Mesenchymal stem cell (in vitro differentiated cells and primary cell): ENCODE measurements at regions not wholly inside any gene's neighbourhood (a gene's known extent, or its start where the extent isn't known, plus 50 kb on each side); places are given as distances from the start of the nearest gene placed in this dataset.

Experiments
- DNase-seq: peaks from one replicate; pipeline ENCODE4 v3.0.0-alpha.2; 2013
- H2AFZ ChIP-seq: one replicate; pipeline ENCODE4 v1.6.1; 2013; ENCODE audit warnings: low read depth, mild to moderate bottlenecking, control low read depth, inconsistent platforms, low read length, moderate library complexity
- H2AK5ac ChIP-seq: 2 replicates; pipeline ENCODE4 v1.6.1; 2013; ENCODE audit warnings: low read length, moderate library complexity, mild to moderate bottlenecking, inconsistent platforms; ENCODE audit not compliant: severe bottlenecking
- H2BK120ac ChIP-seq: one replicate; pipeline ENCODE4 v1.6.1; 2013; ENCODE audit warnings: low read depth, mild to moderate bottlenecking, inconsistent platforms, low read length, moderate library complexity
- H2BK12ac ChIP-seq, 2 experiments: one replicate each; pipeline ENCODE4 v1.6.1; 2013; ENCODE audit warnings: inconsistent platforms in 2 of 2, low read length in 2 of 2, mild to moderate bottlenecking in 2 of 2, moderate library complexity in 2 of 2, control low read depth in 1 of 2
- H2BK15ac ChIP-seq: one replicate; pipeline ENCODE4 v1.6.1; 2013; ENCODE audit warnings: mild to moderate bottlenecking, low read depth, inconsistent platforms; ENCODE audit not compliant: poor library complexity, severe bottlenecking
- H2BK5ac ChIP-seq: 2 replicates; pipeline ENCODE4 v1.6.1; 2013; ENCODE audit warnings: low read depth, mild to moderate bottlenecking, low read length, control low read depth, inconsistent platforms; ENCODE audit not compliant: poor library complexity, severe bottlenecking
- H3K14ac ChIP-seq, 2 experiments: one replicate each; pipeline ENCODE4 v1.6.1; 2013; ENCODE audit warnings: inconsistent platforms in 2 of 2, low read length in 2 of 2, control low read depth in 1 of 2, mild to moderate bottlenecking in 1 of 2, moderate library complexity in 1 of 2
- H3K18ac ChIP-seq, 2 experiments: one replicate each; pipeline ENCODE4 v1.6.1; 2013; ENCODE audit warnings: inconsistent platforms in 2 of 2, low read length in 2 of 2, control low read depth in 1 of 2, low read depth in 1 of 2, mild to moderate bottlenecking in 1 of 2
- H3K23ac ChIP-seq, 2 experiments: one replicate each; pipeline ENCODE4 v1.6.1; 2013; ENCODE audit warnings: inconsistent platforms in 2 of 2, low read length in 2 of 2, mild to moderate bottlenecking in 2 of 2, moderate library complexity in 2 of 2, control low read depth in 1 of 2
- H3K27ac ChIP-seq: 2 replicates; pipeline ENCODE4 v1.5.1; 2013; ENCODE audit warnings: mild to moderate bottlenecking, moderate library complexity, low read length, control low read depth, inconsistent platforms; ENCODE audit not compliant: poor library complexity, severe bottlenecking
- H3K27me3 ChIP-seq, 2 experiments: 2 replicates each; pipeline versions ENCODE4 v1.6.1 to v1.7.0; 2013; ENCODE audit warnings: low read length in 2 of 2, mild to moderate bottlenecking in 2 of 2, moderate library complexity in 2 of 2, control low read depth in 1 of 2, inconsistent platforms in 1 of 2; ENCODE audit not compliant: control insufficient read depth in 1 of 2, insufficient read depth in 1 of 2
- H3K36me3 ChIP-seq, 2 experiments: 2 replicates each; pipeline versions ENCODE4 v1.6.1 to v1.7.0; 2013; ENCODE audit warnings: low read length in 2 of 2, control low read depth in 1 of 2, inconsistent platforms in 1 of 2, low read depth in 1 of 2, mild to moderate bottlenecking in 1 of 2; ENCODE audit not compliant: insufficient read depth in 2 of 2, control insufficient read depth in 1 of 2
- H3K4ac ChIP-seq, 2 experiments: one replicate each; pipeline ENCODE4 v1.6.1; 2013; ENCODE audit warnings: inconsistent platforms in 2 of 2, low read length in 2 of 2, mild to moderate bottlenecking in 2 of 2, moderate library complexity in 2 of 2, control low read depth in 1 of 2, low read depth in 1 of 2
- H3K4me1 ChIP-seq: 2 replicates; pipeline ENCODE4 v1.6.1; 2013; ENCODE audit warnings: low read depth, low read length, control low read depth; ENCODE audit not compliant: control insufficient read depth, insufficient read depth
- H3K4me2 ChIP-seq: 2 replicates; pipeline ENCODE4 v1.6.1; 2013; ENCODE audit warnings: low read length, mild to moderate bottlenecking, inconsistent platforms; ENCODE audit not compliant: poor library complexity, severe bottlenecking
- H3K4me3 ChIP-seq, 2 experiments: 2 replicates each; pipeline versions ENCODE4 v1.5.1 to v1.7.0; 2013; ENCODE audit warnings: low read length in 2 of 2, mild to moderate bottlenecking in 2 of 2, control low read depth in 1 of 2, low read depth in 1 of 2; ENCODE audit not compliant: insufficient read depth in 1 of 2
- H3K79me1 ChIP-seq: replicated peaks from 2 replicates; pipeline ENCODE4 v1.6.1; 2013; ENCODE audit warnings: mild to moderate bottlenecking, control low read depth, low read length, inconsistent platforms; ENCODE audit not compliant: poor library complexity, severe bottlenecking
- H3K9ac ChIP-seq: 2 replicates; pipeline ENCODE4 v1.7.0; 2013; ENCODE audit warnings: mild to moderate bottlenecking, low read length, moderate library complexity
- H3K9me3 ChIP-seq: 2 replicates; pipeline ENCODE4 v1.7.0; 2013; ENCODE audit warnings: mild to moderate bottlenecking, low read length; ENCODE audit not compliant: control insufficient read depth
- H4K8ac ChIP-seq: one replicate; pipeline ENCODE4 v1.6.1; 2013; ENCODE audit warnings: inconsistent platforms, mild to moderate bottlenecking, low read length, moderate library complexity
- H4K91ac ChIP-seq: one replicate; pipeline ENCODE4 v1.6.1; 2013; ENCODE audit warnings: mild to moderate bottlenecking, low read length, inconsistent platforms
- WGBS: methylation state at CpG from one replicate; pipeline ENCODE4 v1.1.7; 2013; ENCODE audit warnings: mixed read lengths; 5-methylcytosine and 5-hydroxymethylcytosine counted together

- Histone ChIP-seq H4K91ac (no peak overlapping the region), H3K23ac (no peak overlapping the region), H3K18ac (no peak overlapping the region), H4K8ac (no peak overlapping the region), H2AFZ (no peak overlapping the region), H2BK15ac (no peak overlapping the region), H3K27me3 (no peaks in the 10 kb centered on the region), H3K27ac (peak overlapping the region; percentile 21), H2AK5ac (no peak overlapping the region), H3K9me3 (no peaks in the 10 kb centered on the region), H3K4me1 (peaks cover 3% of the 10 kb centered on the region), H3K36me3 (no peaks in the 10 kb centered on the region), H3K4ac (no peak overlapping the region), H3K9ac (no peak overlapping the region), H2BK12ac (no peak overlapping the region), H3K4me3 (no peak overlapping the region), H3K4me2 (no peak overlapping the region), H2BK5ac (no peak overlapping the region), H3K79me1 (no peaks in the 10 kb centered on the region), H2BK120ac (no peak overlapping the region), H3K14ac (no peak overlapping the region)
- DNase-seq, result no peak
Observed at GRCh38 chr6:135627092-135627715, 129.7 kb upstream of the AHI1 start.

DNA sequence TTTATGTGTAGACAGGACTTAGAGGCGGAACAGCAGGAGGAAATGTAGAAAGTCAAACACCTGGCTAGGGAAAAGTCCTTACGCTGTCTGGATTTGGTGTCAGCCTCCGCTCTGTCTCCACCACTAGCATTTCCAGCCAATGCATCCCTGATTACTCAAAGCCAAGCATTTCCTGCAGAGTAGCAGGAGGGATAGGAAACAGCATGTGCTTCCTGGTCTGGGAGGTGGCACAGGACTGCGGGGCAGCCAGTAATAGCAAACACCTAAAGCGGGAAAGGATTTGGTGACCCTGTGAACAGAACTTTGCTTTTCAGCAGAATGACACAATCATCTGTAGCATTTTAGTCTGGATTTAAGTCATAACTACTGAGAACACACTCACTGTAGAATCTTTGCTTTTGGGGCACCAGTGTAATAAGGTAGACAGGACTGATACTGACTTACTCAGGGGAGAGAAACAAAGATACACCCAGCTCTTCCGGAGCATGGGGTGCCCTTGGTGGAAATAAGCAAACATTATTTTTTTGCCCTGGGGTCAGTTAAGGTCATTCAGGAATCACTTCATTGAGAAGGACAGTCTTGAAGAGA, 133.3 kb upstream of the AHI1 start:
- H3K36me3 ChIP-seq, result no peaks in the 10 kb centered on the region
- H2BK120ac ChIP-seq, result no peak overlapping the region
- no peak overlapping the region for H2BK5ac ChIP-seq
- H3K4me1 ChIP-seq, result peaks cover 3% of the 10 kb centered on the region
- peak overlapping the region in 1 of 2 experiments; percentile 18 for H3K14ac ChIP-seq
- H3K9me3 ChIP-seq, result no peaks in the 10 kb centered on the region
- H3K27ac ChIP-seq, result no peak overlapping the region
- H2BK15ac ChIP-seq, result no peak overlapping the region
- H2AFZ ChIP-seq, result no peak overlapping the region
- H3K4me2 ChIP-seq, result no peak overlapping the region
- H3K79me1 ChIP-seq, result no peaks in the 10 kb centered on the region
- H2AK5ac ChIP-seq, result no peak overlapping the region
- no peaks in the 10 kb centered on the region for H3K27me3 ChIP-seq
- H3K18ac ChIP-seq, result no peak overlapping the region
- no peak overlapping the region for H3K4ac ChIP-seq
- H3K9ac ChIP-seq, result no peak overlapping the region
- 98% methylated on average over 3 of the region's 6 CpGs for WGBS
- no peak for DNase-seq
- no peak overlapping the region for H4K8ac ChIP-seq
- H3K23ac ChIP-seq, result no peak overlapping the region
- no peak overlapping the region for H4K91ac ChIP-seq
- H2BK12ac ChIP-seq, result no peak overlapping the region
- no peak overlapping the region for H3K4me3 ChIP-seq

GRCh38 chr6:135631821-135632220, 134.3 kb upstream of the AHI1 start:
- no peak overlapping the region for H3K4me2 ChIP-seq
- no peaks in the 10 kb centered on the region for H3K36me3 ChIP-seq
- no peak overlapping the region for H2AK5ac ChIP-seq
- no peak overlapping the region for H3K14ac ChIP-seq
- no peak for DNase-seq
- no peak overlapping the region for H3K4me3 ChIP-seq
- no peak overlapping the region for H2BK12ac ChIP-seq
- H2AFZ ChIP-seq, result no peak overlapping the region
- H3K4me1 ChIP-seq, result peaks cover 3% of the 10 kb centered on the region
- no peak overlapping the region for H2BK120ac ChIP-seq
- H3K9ac ChIP-seq, result no peak overlapping the region
- no peaks in the 10 kb centered on the region for H3K9me3 ChIP-seq
- 82% methylated on average over 1 of the region's 2 CpGs for WGBS
- H3K18ac ChIP-seq, result no peak overlapping the region
- H2BK5ac ChIP-seq, result no peak overlapping the region
- H4K8ac ChIP-seq, result no peak overlapping the region
- H2BK15ac ChIP-seq, result no peak overlapping the region
- no peak overlapping the region for H3K23ac ChIP-seq
- no peak overlapping the region for H3K27ac ChIP-seq
- H4K91ac ChIP-seq, result no peak overlapping the region
- H3K79me1 ChIP-seq, result no peaks in the 10 kb centered on the region
- H3K27me3 ChIP-seq, result no peaks in the 10 kb centered on the region
- no peak overlapping the region for H3K4ac ChIP-seq

- no peak overlapping the region for H4K91ac ChIP-seq
- H2BK12ac ChIP-seq, result no peak overlapping the region
- H2AK5ac ChIP-seq, result no peak overlapping the region
- H3K9ac ChIP-seq, result no peak overlapping the region
- no peak overlapping the region for H2BK5ac ChIP-seq
- H2AFZ ChIP-seq, result no peak overlapping the region
- H3K4me3 ChIP-seq, result no peak overlapping the region
- H2BK15ac ChIP-seq, result no peak overlapping the region
- no peak overlapping the region for H3K27ac ChIP-seq
- no peaks in the 10 kb centered on the region for H3K36me3 ChIP-seq
- H3K79me1 ChIP-seq, result no peaks in the 10 kb centered on the region
- H3K9me3 ChIP-seq, result no peaks in the 10 kb centered on the region
- WGBS, result 75% methylated on average over 1 of the region's 2 CpGs
- no peak overlapping the region for H3K23ac ChIP-seq
- no peak for DNase-seq
- peaks cover 3% of the 10 kb centered on the region for H3K4me1 ChIP-seq
- no peak overlapping the region for H3K14ac ChIP-seq
- no peak overlapping the region for H4K8ac ChIP-seq
- H2BK120ac ChIP-seq, result no peak overlapping the region
- no peak overlapping the region for H3K4me2 ChIP-seq
- H3K27me3 ChIP-seq, result no peaks in the 10 kb centered on the region
- H3K18ac ChIP-seq, result no peak overlapping the region
- no peak overlapping the region for H3K4ac ChIP-seq
Observed at GRCh38 chr6:135633573-135633972, 136.0 kb upstream of the AHI1 start.
